Activated T-cell treated with anti-CD3 and anti-CD28 coated beads, Interleukin-2, amount 50 U/mL, for 4 hours (primary cell): ENCODE measurements at regions not wholly inside any gene's neighbourhood (a gene's known extent, or its start where the extent isn't known, plus 50 kb on each side); places are given as distances from the start of the nearest gene placed in this dataset.

Source experiments
- ATAC-seq, 2 donors: fragments of 200-7000 bp; cut with Tn5 transposase; one replicate each; pipeline ENCODE4 v1.10.0; 2021
- DNase-seq: peaks from one replicate; pipeline ENCODE4 v3.0.0-alpha.2; 2020
- H3K27me3 Mint-ChIP-seq: one replicate; pipeline ENCODE4 v1.8.0; 2021; ENCODE audit warnings: low read depth, mixed read lengths
- H3K36me3 Mint-ChIP-seq: one replicate; pipeline ENCODE4 v1.8.0; 2022; ENCODE audit warnings: mixed read lengths; ENCODE audit not compliant: insufficient read depth
- H3K4me1 Mint-ChIP-seq: one replicate; pipeline ENCODE4 v1.8.0; 2021; ENCODE audit warnings: low read depth, mixed read lengths
- H3K4me3 Mint-ChIP-seq: one replicate; pipeline ENCODE4 v1.8.0; 2021; ENCODE audit warnings: mild to moderate bottlenecking, moderate library complexity, mixed read lengths
- H3K9me3 Mint-ChIP-seq: one replicate; pipeline ENCODE4 v1.8.0; 2021; ENCODE audit warnings: mixed read lengths

- ATAC-seq (no peak), DNase-seq (no peak)
- H3K36me3 Mint-ChIP-seq: no peaks in the 10 kb centered on the region
- no peaks in the 10 kb centered on the region for H3K4me1 Mint-ChIP-seq
- H3K27me3 Mint-ChIP-seq: peaks cover 4% of the 10 kb centered on the region
- no peak overlapping the region for H3K4me3 Mint-ChIP-seq
- no peaks in the 10 kb centered on the region for H3K9me3 Mint-ChIP-seq
These were observed 306.9 kb upstream of the SMARCA2 start for GRCh38 chr9:1708219-1708618.

- Mint-ChIP-seq H3K4me3 (no peak overlapping the region), H3K27me3 (peaks cover 7% of the 10 kb centered on the region), H3K36me3 (no peaks in the 10 kb centered on the region), H3K4me1 (no peaks in the 10 kb centered on the region), H3K9me3 (no peaks in the 10 kb centered on the region)
- DNase-seq: no peak
- ATAC-seq: peak in 1 of 2 donors; percentile 18
These were observed 305.8 kb upstream of the SMARCA2 start for GRCh38 chr9:1709347-1709746.

- ATAC-seq: no peak
- DNase-seq: no peak
- H3K9me3 Mint-ChIP-seq: no peaks in the 10 kb centered on the region
- no peaks in the 10 kb centered on the region for H3K4me1 Mint-ChIP-seq
- H3K27me3 Mint-ChIP-seq: peaks cover 11% of the 10 kb centered on the region
- H3K36me3 Mint-ChIP-seq: no peaks in the 10 kb centered on the region
- H3K4me3 Mint-ChIP-seq: no peak overlapping the region
These were observed 302.2 kb upstream of the SMARCA2 start for GRCh38 chr9:1712861-1713450.

- no peak for DNase-seq
- peaks cover 11% of the 10 kb centered on the region for H3K27me3 Mint-ChIP-seq
- H3K4me3 Mint-ChIP-seq: no peak overlapping the region
- no peaks in the 10 kb centered on the region for H3K36me3 Mint-ChIP-seq
- ATAC-seq: no peak
- H3K9me3 Mint-ChIP-seq: peaks cover 2% of the 10 kb centered on the region
- no peaks in the 10 kb centered on the region for H3K4me1 Mint-ChIP-seq
These were observed 301.3 kb upstream of the SMARCA2 start for GRCh38 chr9:1713841-1714240.

- Mint-ChIP-seq H3K4me3 (no peak overlapping the region), H3K36me3 (no peaks in the 10 kb centered on the region), H3K4me1 (no peaks in the 10 kb centered on the region), H3K27me3 (peaks cover 8% of the 10 kb centered on the region), H3K9me3 (peaks cover 6% of the 10 kb centered on the region)
- no peak for ATAC-seq
- DNase-seq: no peak
These were observed 297.3 kb upstream of the SMARCA2 start for GRCh38 chr9:1717882-1718281.

- no peaks in the 10 kb centered on the region for H3K4me1 Mint-ChIP-seq
- DNase-seq (no peak), ATAC-seq (no peak)
- peaks cover 6% of the 10 kb centered on the region for H3K9me3 Mint-ChIP-seq
- H3K36me3 Mint-ChIP-seq: no peaks in the 10 kb centered on the region
- peaks cover 6% of the 10 kb centered on the region for H3K27me3 Mint-ChIP-seq
- no peak overlapping the region for H3K4me3 Mint-ChIP-seq
These were observed 296.3 kb upstream of the SMARCA2 start for GRCh38 chr9:1718836-1719235.

- Mint-ChIP-seq H3K4me1 (no peaks in the 10 kb centered on the region), H3K4me3 (no peak overlapping the region), H3K27me3 (peaks cover 5% of the 10 kb centered on the region), H3K9me3 (peaks cover 6% of the 10 kb centered on the region), H3K36me3 (no peaks in the 10 kb centered on the region)
- no peak for DNase-seq
- ATAC-seq: no peak
These were observed 294.0 kb upstream of the SMARCA2 start for GRCh38 chr9:1721196-1721595.

GRCh38 chr9:1722404-1722803, 292.7 kb upstream of the SMARCA2 start:
- H3K4me3 Mint-ChIP-seq: no peak overlapping the region
- ATAC-seq (no peak), DNase-seq (no peak)
- H3K4me1 Mint-ChIP-seq: no peaks in the 10 kb centered on the region
- H3K36me3 Mint-ChIP-seq: no peaks in the 10 kb centered on the region
- H3K27me3 Mint-ChIP-seq: peaks cover 8% of the 10 kb centered on the region
- H3K9me3 Mint-ChIP-seq: peaks cover 6% of the 10 kb centered on the region

- Mint-ChIP-seq H3K9me3 (peaks cover 6% of the 10 kb centered on the region), H3K36me3 (no peaks in the 10 kb centered on the region), H3K27me3 (peaks cover 8% of the 10 kb centered on the region), H3K4me3 (no peak overlapping the region), H3K4me1 (no peaks in the 10 kb centered on the region)
- no peak for DNase-seq
- no peak for ATAC-seq
These were observed 291.6 kb upstream of the SMARCA2 start for GRCh38 chr9:1723522-1724015.

- Mint-ChIP-seq H3K4me3 (no peak overlapping the region), H3K4me1 (no peaks in the 10 kb centered on the region), H3K27me3 (peaks cover 16% of the 10 kb centered on the region), H3K9me3 (no peaks in the 10 kb centered on the region), H3K36me3 (no peaks in the 10 kb centered on the region)
- DNase-seq: no peak
- peak; percentile 62 to 66 for ATAC-seq
These were observed 288.0 kb upstream of the SMARCA2 start for GRCh38 chr9:1726993-1727759.

GRCh38 chr9:1729631-1730030, 285.5 kb upstream of the SMARCA2 start:
- Mint-ChIP-seq H3K4me3 (no peak overlapping the region), H3K9me3 (no peaks in the 10 kb centered on the region), H3K27me3 (peaks cover 13% of the 10 kb centered on the region), H3K4me1 (no peaks in the 10 kb centered on the region), H3K36me3 (no peaks in the 10 kb centered on the region)
- no peak for ATAC-seq
- DNase-seq: no peak

GRCh38 chr9:1732670-1733069, 282.5 kb upstream of the SMARCA2 start:
- no peak for DNase-seq
- no peak for ATAC-seq
- no peak overlapping the region for H3K4me3 Mint-ChIP-seq
- H3K27me3 Mint-ChIP-seq: peaks cover 8% of the 10 kb centered on the region
- no peaks in the 10 kb centered on the region for H3K9me3 Mint-ChIP-seq
- no peaks in the 10 kb centered on the region for H3K36me3 Mint-ChIP-seq
- no peaks in the 10 kb centered on the region for H3K4me1 Mint-ChIP-seq

- Mint-ChIP-seq H3K9me3 (no peaks in the 10 kb centered on the region), H3K4me1 (no peaks in the 10 kb centered on the region), H3K36me3 (no peaks in the 10 kb centered on the region), H3K27me3 (peaks cover 1% of the 10 kb centered on the region), H3K4me3 (no peak overlapping the region)
- ATAC-seq: no peak
- DNase-seq: no peak
These were observed 276.5 kb upstream of the SMARCA2 start for GRCh38 chr9:1738511-1739100.

- H3K27me3 Mint-ChIP-seq: peaks cover 6% of the 10 kb centered on the region
- H3K9me3 Mint-ChIP-seq: no peaks in the 10 kb centered on the region
- no peak overlapping the region for H3K4me3 Mint-ChIP-seq
- no peak for ATAC-seq
- H3K4me1 Mint-ChIP-seq: no peaks in the 10 kb centered on the region
- no peaks in the 10 kb centered on the region for H3K36me3 Mint-ChIP-seq
- DNase-seq: no peak
These were observed 271.8 kb upstream of the SMARCA2 start for GRCh38 chr9:1743121-1743960.
